IMR-90 (cell line): ENCODE measurements at regions not wholly inside any gene's neighbourhood (a gene's known extent, or its start where the extent isn't known, plus 50 kb on each side); places are given as distances from the start of the nearest gene placed in this dataset.

Source experiments
- BHLHE40 ChIP-seq: fragments of 150-350 bp; IDR thresholded peaks from 2 replicates; pipeline ENCODE4 v1.6.1; 2016; ENCODE audit warnings: mild to moderate bottlenecking, low read depth, low read length
- CTCF ChIP-seq: conservative IDR thresholded peaks from 2 replicates; pipeline ENCODE4 v1.5.1; 2012; ENCODE audit warnings: mild to moderate bottlenecking, low read depth, low read length, improper control_type of control experiment
- MAFK ChIP-seq: IDR thresholded peaks from 2 replicates; pipeline ENCODE4 v1.6.1; 2012; ENCODE audit warnings: low read depth, low read length, improper control_type of control experiment
- MAZ ChIP-seq: IDR thresholded peaks from 2 replicates; pipeline ENCODE4 v1.6.1; 2012; ENCODE audit warnings: low read depth, mild to moderate bottlenecking, low read length, improper control_type of control experiment, moderate library complexity, borderline replicate concordance
- MXI1 ChIP-seq: IDR thresholded peaks from 2 replicates; pipeline ENCODE4 v1.6.1; 2012; ENCODE audit warnings: low read depth, mild to moderate bottlenecking, low read length, moderate library complexity, borderline replicate concordance
- NFE2L2 ChIP-seq: fragments of 150-350 bp; IDR thresholded peaks from 2 replicates; pipeline ENCODE4 v1.6.1; 2016; ENCODE audit warnings: low read depth, mild to moderate bottlenecking, low read length
- POLR2A ChIP-seq: IDR thresholded peaks from 2 replicates; pipeline ENCODE4 v1.6.1; 2012; ENCODE audit warnings: mild to moderate bottlenecking, low read depth, low read length
- SMC3 ChIP-seq: fragments of 150-350 bp; IDR thresholded peaks from 2 replicates; pipeline ENCODE4 v1.6.1; 2016; ENCODE audit warnings: low read depth, mild to moderate bottlenecking, antibody characterized with exemption, low read length, moderate library complexity

- TF ChIP-seq CTCF (no peak), POLR2A (no peak), BHLHE40 (no peak), MAZ (no peak), MAFK (no peak), NFE2L2 (no peak), MXI1 (no peak), SMC3 (no peak)
Observed at GRCh38 chr11:70597006-70597555, 198.8 kb downstream of the CTTN start.
